GM23338 (cell line): ENCODE measurements at regions not wholly inside any gene's neighbourhood (a gene's known extent, or its start where the extent isn't known, plus 50 kb on each side); places are given as distances from the start of the nearest gene placed in this dataset.
A peak's percentile ranks its signal among the peaks of the same experiment; 100 is the strongest.

Experiments
- ATAC-seq: fragments of 200-7000 bp; cut with Tn5 transposase; 3 replicates; pipeline ENCODE4 v1.9.1; 2020
- DNase-seq: peaks from one replicate; pipeline ENCODE4 v3.0.0-alpha.2; 2015; ENCODE audit warnings: low spot score
- H2AFZ ChIP-seq: fragments of 200-600 bp; sonication (generic); 2 replicates; pipeline ENCODE4 v1.8.0; 2016; ENCODE audit warnings: antibody characterized with exemption, mild to moderate bottlenecking, moderate library complexity
- H3F3A ChIP-seq: fragments of 200-600 bp; sonication (generic); replicated peaks from 2 replicates; pipeline ENCODE4 v1.8.0; 2017; ENCODE audit warnings: antibody characterized with exemption, mixed run types, low read depth
- H3K27ac ChIP-seq: fragments of 200-600 bp; sonication (generic); 2 replicates; pipeline ENCODE4 v1.6.1; 2016; ENCODE audit warnings: low read depth
- H3K27me3 ChIP-seq: fragments of 200-600 bp; sonication (generic); 2 replicates; pipeline ENCODE4 v1.8.0; 2016; ENCODE audit warnings: mild to moderate bottlenecking, mixed run types, moderate library complexity; ENCODE audit not compliant: insufficient read depth
- H3K36me3 ChIP-seq: fragments of 200-600 bp; sonication (generic); 2 replicates; pipeline ENCODE4 v1.8.0; 2016; ENCODE audit warnings: mild to moderate bottlenecking; ENCODE audit not compliant: insufficient read depth
- H3K4me1 ChIP-seq: fragments of 200-600 bp; sonication (generic); 2 replicates; pipeline ENCODE4 v1.8.0; 2016; ENCODE audit warnings: mild to moderate bottlenecking, moderate library complexity; ENCODE audit not compliant: insufficient read depth
- H3K4me2 ChIP-seq: fragments of 200-600 bp; sonication (generic); 2 replicates; pipeline ENCODE4 v1.7.1; 2017; ENCODE audit warnings: mixed run types
- H3K4me3 ChIP-seq: fragments of 200-600 bp; sonication (generic); 2 replicates; pipeline ENCODE4 v1.6.1; 2016; ENCODE audit warnings: mixed run types
- H3K79me2 ChIP-seq: fragments of 200-600 bp; sonication (generic); replicated peaks from 2 replicates; pipeline ENCODE4 v1.8.0; 2017; ENCODE audit warnings: mild to moderate bottlenecking; ENCODE audit not compliant: insufficient read depth
- H3K9me2 ChIP-seq: fragments of 200-600 bp; sonication (generic); 2 replicates; pipeline ENCODE4 v1.8.0; 2017; ENCODE audit not compliant: insufficient read depth
- H4K20me1 ChIP-seq: fragments of 200-600 bp; sonication (generic); replicated peaks from 2 replicates; pipeline ENCODE4 v1.8.0; 2017; ENCODE audit warnings: mild to moderate bottlenecking; ENCODE audit not compliant: insufficient read depth
- H3K27ac Mint-ChIP-seq: 2 replicates; pipeline ENCODE4 v1.8.0; 2020; ENCODE audit warnings: inconsistent platforms, mild to moderate bottlenecking, moderate library complexity, mixed read lengths
- H3K27me3 Mint-ChIP-seq: 3 replicates; pipeline ENCODE4 v1.8.0; 2022; ENCODE audit warnings: low read depth, mild to moderate bottlenecking, moderate library complexity, mixed read lengths, inconsistent platforms; ENCODE audit not compliant: insufficient read depth, poor library complexity
- H3K36me3 Mint-ChIP-seq: 3 replicates; pipeline ENCODE4 v1.8.0; 2021; ENCODE audit warnings: low read depth, mild to moderate bottlenecking, inconsistent platforms, moderate library complexity, mixed read lengths
- H3K4me1 Mint-ChIP-seq: 3 replicates; pipeline ENCODE4 v1.8.0; 2020; ENCODE audit warnings: mild to moderate bottlenecking, inconsistent platforms, mixed read lengths
- H3K4me3 Mint-ChIP-seq: 3 replicates; pipeline ENCODE4 v1.8.0; 2021; ENCODE audit warnings: moderate library complexity, mild to moderate bottlenecking, inconsistent platforms, mixed read lengths
- H3K9me3 Mint-ChIP-seq: 3 replicates; pipeline ENCODE4 v1.8.0; 2020; ENCODE audit warnings: moderate library complexity, mild to moderate bottlenecking, inconsistent platforms, mixed read lengths
- CREB1 ChIP-seq: fragments of 250-450 bp; sonication (Bioruptor Pico); IDR thresholded peaks from 2 replicates; pipeline ENCODE4 v1.5.0; 2020; ENCODE audit warnings: low read depth, mild to moderate bottlenecking, moderate library complexity
- ETS1 ChIP-seq: IDR thresholded peaks from 2 replicates; pipeline ENCODE4 v1.6.1; 2016; ENCODE audit warnings: antibody characterized with exemption
- EZH2 ChIP-seq: fragments of 200-600 bp; sonication (generic); IDR thresholded peaks from one replicate; pipeline ENCODE4 v1.8.0; 2017; ENCODE audit warnings: antibody characterized with exemption, mild to moderate bottlenecking, low read depth; ENCODE audit not compliant: unreplicated experiment
- EZH2phosphoT487 ChIP-seq: fragments of 200-600 bp; sonication (generic); IDR thresholded peaks from one replicate; pipeline ENCODE4 v1.8.1; 2018; ENCODE audit warnings: antibody characterized with exemption; ENCODE audit not compliant: unreplicated experiment
- JUNB ChIP-seq: IDR thresholded peaks from one replicate; pipeline ENCODE4 v1.6.1; 2016; ENCODE audit warnings: antibody characterized with exemption; ENCODE audit not compliant: unreplicated experiment
- NANOG ChIP-seq: IDR thresholded peaks from 2 replicates; pipeline ENCODE4 v1.6.1; 2016; ENCODE audit warnings: antibody characterized with exemption, borderline replicate concordance
- POLR2AphosphoS5 ChIP-seq: IDR thresholded peaks from 2 replicates; pipeline ENCODE4 v1.6.1; 2016; ENCODE audit warnings: antibody characterized with exemption, low read depth
- REST ChIP-seq: IDR thresholded peaks from one replicate; pipeline ENCODE4 v1.6.1; 2018; ENCODE audit warnings: antibody characterized with exemption; ENCODE audit not compliant: unreplicated experiment
- STAT1 ChIP-seq: IDR thresholded peaks from one replicate; pipeline ENCODE4 v1.6.1; 2016; ENCODE audit warnings: antibody characterized with exemption; ENCODE audit not compliant: unreplicated experiment
- ZNF114 ChIP-seq: fragments of 250-450 bp; sonication (Bioruptor Pico); IDR thresholded peaks from 2 replicates; pipeline ENCODE4 v1.5.0; 2020; ENCODE audit warnings: mild to moderate bottlenecking, moderate library complexity
- ZNF331 ChIP-seq: fragments of 250-450 bp; sonication (Bioruptor Pico); IDR thresholded peaks from 2 replicates; pipeline ENCODE4 v1.5.0; 2020; ENCODE audit warnings: low read depth, mild to moderate bottlenecking, moderate library complexity
- TF ChIP-seq, protein P1 (sequence below): fragments of 250-450 bp; sonication (Bioruptor Pico); IDR thresholded peaks from 2 replicates; pipeline ENCODE4 v1.5.0; 2020; ENCODE audit warnings: mild to moderate bottlenecking, moderate library complexity
- TF ChIP-seq, protein P2 (sequence below), 2 experiments: fragments of 200-600 bp in 1 of 2; sonication (generic) in 1 of 2; conservative IDR thresholded peaks; 2 replicates each; pipeline versions ENCODE4 v1.5.1 to v1.6.1; 2016 to 2017; ENCODE audit warnings: antibody characterized with exemption in 2 of 2, low read depth in 2 of 2, mild to moderate bottlenecking in 2 of 2, moderate library complexity in 1 of 2

DNA sequence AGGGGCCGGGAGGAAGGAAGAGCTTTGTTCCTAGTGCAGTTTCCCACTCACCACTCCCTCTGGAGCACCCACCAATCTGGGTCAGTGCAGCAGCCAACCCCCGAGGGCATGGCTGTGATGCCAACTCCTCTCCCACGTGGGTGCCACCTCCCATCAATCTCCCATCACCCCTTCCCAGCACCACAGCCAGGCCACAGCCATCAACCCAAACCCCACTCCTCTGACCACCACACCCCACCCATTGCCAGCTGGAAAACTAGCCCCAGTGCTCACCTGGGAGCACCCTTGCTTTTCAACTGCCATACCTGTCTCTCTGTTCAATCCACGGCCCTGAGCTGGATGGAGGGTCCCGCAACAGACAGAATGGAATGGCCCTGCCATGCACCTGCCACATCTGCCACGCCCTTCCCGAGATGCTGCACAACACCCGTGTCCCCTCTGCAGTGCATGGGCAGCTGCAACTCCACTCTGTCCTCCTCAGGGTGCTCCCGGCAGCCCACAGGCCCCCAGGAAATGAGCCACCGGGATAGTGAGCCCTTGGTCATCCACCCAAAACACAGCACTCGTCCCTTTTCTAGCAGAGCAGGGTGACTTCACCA is 112.4 kb upstream of the ID2 start:
- no peaks in the 10 kb centered on the region for H3F3A ChIP-seq
- no peaks in the 10 kb centered on the region for H3K79me2 ChIP-seq
- H3K36me3 Mint-ChIP-seq: no peaks in the 10 kb centered on the region
- H3K4me2 ChIP-seq: no peak overlapping the region
- H3K27ac ChIP-seq: no peak overlapping the region
- H3K4me3 Mint-ChIP-seq: no peak overlapping the region
- no peak overlapping the region for H3K4me3 ChIP-seq
- H4K20me1 ChIP-seq: no peaks in the 10 kb centered on the region
- DNase-seq (no peak), ATAC-seq (no peak)
- H3K4me1 ChIP-seq: 0 out of 2 replicates have a peak, but pooled peaks cover 6% of the 10 kb centered on the region
- H3K9me2 ChIP-seq: no peaks in the 10 kb centered on the region
- H3K27me3 ChIP-seq: no peaks in the 10 kb centered on the region
- H3K27ac Mint-ChIP-seq: no peak overlapping the region
- peaks cover 22% of the 10 kb centered on the region for H3K4me1 Mint-ChIP-seq
- H3K36me3 ChIP-seq: no peaks in the 10 kb centered on the region
- TF ChIP-seq JUNB (no peak), EZH2phosphoT487 (no peak), NANOG (no peak), ETS1 (no peak), STAT1 (no peak), POLR2AphosphoS5 (no peak), CREB1 (CRISPR knock-in tag) (no peak), EZH2 (no peak), REST (no peak), ZNF114 (no peak), ZNF331 (CRISPR knock-in tag) (no peak)
- TF ChIP-seq, protein P1, sequence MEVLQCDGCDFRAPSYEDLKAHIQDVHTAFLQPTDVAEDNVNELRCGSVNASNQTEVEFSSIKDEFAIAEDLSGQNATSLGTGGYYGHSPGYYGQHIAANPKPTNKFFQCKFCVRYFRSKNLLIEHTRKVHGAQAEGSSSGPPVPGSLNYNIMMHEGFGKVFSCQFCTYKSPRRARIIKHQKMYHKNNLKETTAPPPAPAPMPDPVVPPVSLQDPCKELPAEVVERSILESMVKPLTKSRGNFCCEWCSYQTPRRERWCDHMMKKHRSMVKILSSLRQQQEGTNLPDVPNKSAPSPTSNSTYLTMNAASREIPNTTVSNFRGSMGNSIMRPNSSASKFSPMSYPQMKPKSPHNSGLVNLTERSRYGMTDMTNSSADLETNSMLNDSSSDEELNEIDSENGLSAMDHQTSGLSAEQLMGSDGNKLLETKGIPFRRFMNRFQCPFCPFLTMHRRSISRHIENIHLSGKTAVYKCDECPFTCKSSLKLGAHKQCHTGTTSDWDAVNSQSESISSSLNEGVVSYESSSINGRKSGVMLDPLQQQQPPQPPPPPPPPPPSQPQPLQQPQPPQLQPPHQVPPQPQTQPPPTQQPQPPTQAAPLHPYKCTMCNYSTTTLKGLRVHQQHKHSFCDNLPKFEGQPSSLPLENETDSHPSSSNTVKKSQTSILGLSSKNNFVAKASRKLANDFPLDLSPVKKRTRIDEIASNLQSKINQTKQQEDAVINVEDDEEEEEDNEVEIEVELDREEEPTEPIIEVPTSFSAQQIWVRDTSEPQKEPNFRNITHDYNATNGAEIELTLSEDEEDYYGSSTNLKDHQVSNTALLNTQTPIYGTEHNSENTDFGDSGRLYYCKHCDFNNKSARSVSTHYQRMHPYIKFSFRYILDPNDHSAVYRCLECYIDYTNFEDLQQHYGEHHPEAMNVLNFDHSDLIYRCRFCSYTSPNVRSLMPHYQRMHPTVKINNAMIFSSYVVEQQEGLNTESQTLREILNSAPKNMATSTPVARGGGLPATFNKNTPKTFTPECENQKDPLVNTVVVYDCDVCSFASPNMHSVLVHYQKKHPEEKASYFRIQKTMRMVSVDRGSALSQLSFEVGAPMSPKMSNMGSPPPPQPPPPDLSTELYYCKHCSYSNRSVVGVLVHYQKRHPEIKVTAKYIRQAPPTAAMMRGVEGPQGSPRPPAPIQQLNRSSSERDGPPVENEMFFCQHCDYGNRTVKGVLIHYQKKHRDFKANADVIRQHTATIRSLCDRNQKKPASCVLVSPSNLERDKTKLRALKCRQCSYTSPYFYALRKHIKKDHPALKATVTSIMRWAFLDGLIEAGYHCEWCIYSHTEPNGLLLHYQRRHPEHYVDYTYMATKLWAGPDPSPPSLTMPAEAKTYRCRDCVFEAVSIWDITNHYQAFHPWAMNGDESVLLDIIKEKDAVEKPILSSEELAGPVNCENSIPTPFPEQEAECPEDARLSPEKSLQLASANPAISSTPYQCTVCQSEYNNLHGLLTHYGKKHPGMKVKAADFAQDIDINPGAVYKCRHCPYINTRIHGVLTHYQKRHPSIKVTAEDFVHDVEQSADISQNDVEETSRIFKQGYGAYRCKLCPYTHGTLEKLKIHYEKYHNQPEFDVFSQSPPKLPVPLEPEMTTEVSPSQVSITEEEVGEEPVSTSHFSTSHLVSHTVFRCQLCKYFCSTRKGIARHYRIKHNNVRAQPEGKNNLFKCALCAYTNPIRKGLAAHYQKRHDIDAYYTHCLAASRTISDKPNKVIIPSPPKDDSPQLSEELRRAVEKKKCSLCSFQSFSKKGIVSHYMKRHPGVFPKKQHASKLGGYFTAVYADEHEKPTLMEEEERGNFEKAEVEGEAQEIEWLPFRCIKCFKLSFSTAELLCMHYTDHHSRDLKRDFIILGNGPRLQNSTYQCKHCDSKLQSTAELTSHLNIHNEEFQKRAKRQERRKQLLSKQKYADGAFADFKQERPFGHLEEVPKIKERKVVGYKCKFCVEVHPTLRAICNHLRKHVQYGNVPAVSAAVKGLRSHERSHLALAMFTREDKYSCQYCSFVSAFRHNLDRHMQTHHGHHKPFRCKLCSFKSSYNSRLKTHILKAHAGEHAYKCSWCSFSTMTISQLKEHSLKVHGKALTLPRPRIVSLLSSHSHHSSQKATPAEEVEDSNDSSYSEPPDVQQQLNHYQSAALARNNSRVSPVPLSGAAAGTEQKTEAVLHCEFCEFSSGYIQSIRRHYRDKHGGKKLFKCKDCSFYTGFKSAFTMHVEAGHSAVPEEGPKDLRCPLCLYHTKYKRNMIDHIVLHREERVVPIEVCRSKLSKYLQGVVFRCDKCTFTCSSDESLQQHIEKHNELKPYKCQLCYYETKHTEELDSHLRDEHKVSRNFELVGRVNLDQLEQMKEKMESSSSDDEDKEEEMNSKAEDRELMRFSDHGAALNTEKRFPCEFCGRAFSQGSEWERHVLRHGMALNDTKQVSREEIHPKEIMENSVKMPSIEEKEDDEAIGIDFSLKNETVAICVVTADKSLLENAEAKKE (CRISPR knock-in tag): no peak
- TF ChIP-seq, protein P2, sequence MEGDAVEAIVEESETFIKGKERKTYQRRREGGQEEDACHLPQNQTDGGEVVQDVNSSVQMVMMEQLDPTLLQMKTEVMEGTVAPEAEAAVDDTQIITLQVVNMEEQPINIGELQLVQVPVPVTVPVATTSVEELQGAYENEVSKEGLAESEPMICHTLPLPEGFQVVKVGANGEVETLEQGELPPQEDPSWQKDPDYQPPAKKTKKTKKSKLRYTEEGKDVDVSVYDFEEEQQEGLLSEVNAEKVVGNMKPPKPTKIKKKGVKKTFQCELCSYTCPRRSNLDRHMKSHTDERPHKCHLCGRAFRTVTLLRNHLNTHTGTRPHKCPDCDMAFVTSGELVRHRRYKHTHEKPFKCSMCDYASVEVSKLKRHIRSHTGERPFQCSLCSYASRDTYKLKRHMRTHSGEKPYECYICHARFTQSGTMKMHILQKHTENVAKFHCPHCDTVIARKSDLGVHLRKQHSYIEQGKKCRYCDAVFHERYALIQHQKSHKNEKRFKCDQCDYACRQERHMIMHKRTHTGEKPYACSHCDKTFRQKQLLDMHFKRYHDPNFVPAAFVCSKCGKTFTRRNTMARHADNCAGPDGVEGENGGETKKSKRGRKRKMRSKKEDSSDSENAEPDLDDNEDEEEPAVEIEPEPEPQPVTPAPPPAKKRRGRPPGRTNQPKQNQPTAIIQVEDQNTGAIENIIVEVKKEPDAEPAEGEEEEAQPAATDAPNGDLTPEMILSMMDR (conservative IDR thresholded peaks at IDR 0.05; ENCODE audit: low read depth in 2 of 2): no peak
- peaks cover 12% of the 10 kb centered on the region for H3K27me3 Mint-ChIP-seq
- peak overlapping the region; percentile 2; the same call in 1 of the 2 replicates for H2AFZ ChIP-seq
- no peaks in the 10 kb centered on the region for H3K9me3 Mint-ChIP-seq
